SH-SY5Y (cell line): ENCODE measurements at regions not wholly inside any gene's neighbourhood (a gene's known extent, or its start where the extent isn't known, plus 50 kb on each side); places are given as distances from the start of the nearest gene placed in this dataset.

ENCODE experiments used
- GATA2 ChIP-seq: IDR thresholded peaks from 2 replicates; pipeline ENCODE4 v1.6.1; 2011; ENCODE audit warnings: mild to moderate bottlenecking, low read depth, low read length
- GATA3 ChIP-seq: IDR thresholded peaks from 2 replicates; pipeline ENCODE4 v1.6.1; 2011; ENCODE audit warnings: low read depth, mild to moderate bottlenecking, low read length, moderate library complexity

- no peak for TF ChIP-seq GATA2
- no peak for TF ChIP-seq GATA3
Observed at GRCh38 chr20:48284315-48284714, 499.0 kb upstream of the SULF2 start.

DNA sequence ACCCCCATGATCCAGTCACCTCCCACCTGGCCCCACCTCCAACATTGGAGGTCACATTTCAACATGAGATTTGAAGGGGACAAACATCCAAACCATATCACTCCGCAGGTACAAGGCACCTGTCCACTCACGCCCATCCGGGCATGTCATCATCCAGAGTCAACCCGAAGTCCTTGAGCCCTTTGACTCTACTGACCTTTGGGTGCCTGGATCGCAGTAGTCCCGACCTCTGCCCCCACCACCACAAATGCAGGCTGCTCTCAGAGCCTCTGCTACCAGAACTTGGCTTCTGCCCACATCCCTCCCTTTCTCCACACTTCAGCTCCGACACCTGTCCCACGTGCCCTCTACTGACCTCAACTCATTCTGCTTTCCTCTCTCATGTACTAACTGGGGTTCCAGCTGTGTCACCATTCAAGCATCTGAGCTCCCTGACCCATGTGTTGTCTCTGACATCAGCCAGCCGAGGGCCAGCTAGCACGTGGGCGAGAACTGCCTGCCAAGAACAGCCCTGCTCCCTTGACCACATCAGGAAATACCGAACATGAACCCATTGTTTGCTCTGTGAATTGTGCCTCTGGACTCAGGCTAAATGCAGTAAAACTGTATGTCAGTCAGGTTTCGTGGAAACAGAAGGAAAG is 498.3 kb upstream of the SULF2 start:
- TF ChIP-seq GATA2 (no peak), GATA3 (no peak)

- TF ChIP-seq GATA2 (no peak), GATA3 (no peak)
Observed at GRCh38 chr20:48282591-48283228, 497.4 kb upstream of the SULF2 start.

- TF ChIP-seq GATA2, result no peak
- TF ChIP-seq GATA3, result no peak
Observed at GRCh38 chr20:48281501-48281900, 496.2 kb upstream of the SULF2 start.

- TF ChIP-seq GATA3, result no peak
- TF ChIP-seq GATA2, result no peak
Observed at GRCh38 chr20:48278961-48279481, 493.7 kb upstream of the SULF2 start.

GRCh38 chr20:48277266-48277665 is 492.0 kb upstream of the SULF2 start:
- no peak for TF ChIP-seq GATA3
- TF ChIP-seq GATA2, result no peak

DNA sequence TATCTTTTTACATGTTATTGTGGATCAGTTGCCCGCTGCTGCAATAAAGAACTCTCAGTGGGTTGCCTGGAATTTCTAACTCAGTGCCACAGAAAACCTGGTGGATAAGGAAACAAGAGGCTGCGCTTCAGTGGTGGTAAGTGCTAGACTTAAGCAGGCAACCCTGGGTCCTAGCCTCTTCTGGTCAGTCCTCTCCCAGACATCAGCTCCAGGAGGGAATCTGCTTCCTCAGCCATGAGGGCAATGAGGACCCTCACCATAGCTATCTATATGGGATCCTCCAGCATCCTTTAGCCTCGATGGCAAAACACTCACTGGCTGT is 490.7 kb upstream of the SULF2 start:
- TF ChIP-seq GATA2 (no peak), GATA3 (no peak)

DNA sequence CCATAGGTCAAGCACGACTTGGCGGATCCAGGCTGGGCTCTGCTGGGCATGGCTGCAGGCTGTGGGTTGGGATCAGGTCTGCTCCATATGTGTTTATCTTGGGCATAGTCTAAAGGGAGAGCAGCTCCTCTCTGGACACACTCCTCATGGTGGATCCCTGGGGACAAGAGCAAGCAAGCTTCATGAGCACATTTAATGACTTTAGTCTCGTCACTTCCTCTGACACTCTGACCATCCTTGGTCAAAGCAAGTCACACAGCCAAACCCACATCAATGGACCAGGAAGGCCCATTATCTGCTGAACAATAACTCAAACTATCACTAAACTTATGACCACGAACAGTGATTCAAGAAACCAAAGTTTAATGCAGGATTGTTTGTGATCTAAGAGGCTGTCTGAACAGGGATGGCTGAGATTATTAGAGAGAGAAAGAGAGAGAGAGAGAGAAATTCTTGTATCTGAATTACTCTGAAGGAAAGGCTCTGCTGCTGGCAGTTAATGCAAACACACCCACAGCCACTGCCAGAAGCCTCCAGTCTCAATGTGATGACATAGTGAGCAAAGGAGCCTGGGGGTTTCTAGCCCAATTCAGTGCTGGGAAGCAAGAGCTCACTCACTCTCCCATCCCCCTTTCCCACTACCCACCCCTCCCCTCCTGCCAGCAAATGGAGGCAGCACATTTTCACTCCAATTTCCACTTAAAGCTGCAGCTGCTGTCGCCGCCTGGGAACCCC is 490.2 kb upstream of the SULF2 start:
- TF ChIP-seq GATA2, result no peak
- no peak for TF ChIP-seq GATA3

GRCh38 chr20:48273843-48274242 is 488.6 kb upstream of the SULF2 start:
- TF ChIP-seq GATA3, result no peak

GRCh38 chr20:48270885-48271284 is 485.6 kb upstream of the SULF2 start:
- no peak for TF ChIP-seq GATA2

DNA sequence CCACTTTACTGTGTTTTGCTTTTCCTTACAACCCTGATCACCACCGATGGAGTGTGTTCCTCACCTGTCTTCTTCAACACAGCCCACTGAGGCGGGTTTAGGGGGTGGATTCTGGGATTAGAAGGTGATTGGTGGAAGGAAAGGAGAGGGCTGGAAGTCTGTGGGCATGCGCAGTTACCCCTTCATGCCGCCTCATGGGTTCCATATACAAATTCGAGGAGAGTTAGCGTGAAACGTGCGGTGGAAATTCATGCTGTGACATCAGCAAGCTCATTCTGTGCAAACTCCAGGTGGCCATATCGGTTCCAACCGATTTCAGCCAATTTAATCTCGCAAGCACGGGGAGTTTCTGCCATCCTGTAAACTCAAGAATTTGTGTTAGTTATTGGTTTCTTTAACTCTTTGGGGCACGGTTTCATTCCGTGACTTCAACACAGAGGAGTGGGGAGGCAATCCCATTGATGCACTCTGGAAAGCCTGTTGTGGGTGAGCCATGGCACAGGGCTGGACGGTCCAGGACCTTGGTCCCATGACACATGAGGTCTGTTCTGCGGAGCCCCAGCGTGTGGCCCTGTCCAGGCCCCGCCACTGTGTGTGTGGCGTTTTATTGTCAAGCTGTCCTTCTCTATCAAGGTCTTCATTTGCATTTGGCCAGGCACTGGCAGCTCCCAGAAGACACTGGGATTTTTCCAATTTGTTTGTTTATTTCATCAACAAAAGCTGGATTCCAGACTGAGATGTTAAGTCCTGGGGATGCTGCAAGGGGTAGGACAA is 482.8 kb upstream of the SULF2 start:
- no peak for TF ChIP-seq GATA3
- no peak for TF ChIP-seq GATA2

- no peak for TF ChIP-seq GATA2
- no peak for TF ChIP-seq GATA3
Observed at GRCh38 chr20:48266571-48266970, 481.3 kb upstream of the SULF2 start.

DNA sequence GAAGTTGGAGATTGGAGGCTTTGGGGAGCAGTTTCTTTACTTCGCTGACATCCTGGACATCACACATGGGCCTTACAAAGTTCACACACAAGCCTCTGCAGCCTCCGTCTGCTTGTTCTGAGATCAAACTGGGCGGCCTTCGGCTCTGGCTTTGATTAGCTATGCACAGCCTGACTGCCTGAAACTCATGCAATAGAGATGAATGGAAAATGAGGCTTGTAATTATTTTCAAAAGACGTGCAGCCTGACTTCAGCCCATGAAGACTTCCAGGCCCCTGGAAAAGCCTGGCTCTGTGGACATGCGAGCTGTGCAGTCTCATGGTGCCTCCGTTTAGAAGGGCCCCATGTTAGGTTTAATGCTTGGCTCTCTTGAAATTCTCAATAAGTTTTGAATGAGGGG is 480.5 kb upstream of the SULF2 start:
- no peak for TF ChIP-seq GATA2

DNA sequence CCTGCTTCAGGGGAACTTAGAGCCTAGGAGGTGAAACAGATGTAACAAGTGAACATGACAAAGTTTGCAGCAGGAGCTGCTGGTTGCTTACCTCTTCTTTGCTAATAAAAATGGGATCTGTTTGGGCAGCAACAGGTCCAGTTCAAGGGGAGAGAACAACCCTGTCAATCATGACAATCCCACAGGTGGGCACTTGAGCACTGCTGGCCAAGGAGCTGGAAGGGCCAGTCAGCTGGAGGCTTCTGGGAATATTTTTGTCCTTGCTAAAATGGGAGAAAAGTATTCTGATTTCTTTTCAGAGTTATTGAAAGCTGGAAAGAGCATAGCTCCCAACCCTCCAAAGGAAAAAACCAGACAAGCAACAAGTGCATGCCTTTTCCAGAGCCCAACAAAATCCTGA is 477.7 kb upstream of the SULF2 start:
- TF ChIP-seq GATA2, result no peak
- TF ChIP-seq GATA3, result no peak

- no peak for TF ChIP-seq GATA2
Observed at GRCh38 chr20:48262466-48262865, 477.2 kb upstream of the SULF2 start.
